HepG2 (cell line): ENCODE measurements at regions not wholly inside any gene's neighbourhood (a gene's known extent, or its start where the extent isn't known, plus 50 kb on each side); places are given as distances from the start of the nearest gene placed in this dataset.

Experiments
- GTF2F1 ChIP-seq: fragments of 150-350 bp; IDR thresholded peaks from 2 replicates; pipeline ENCODE4 v1.6.1; 2014; ENCODE audit warnings: low read length
- HOXA7 ChIP-seq: sonication (generic); formaldehyde crosslinking; IDR thresholded peaks from 2 replicates; pipeline ENCODE4 v1.8.1; 2022; ENCODE audit warnings: mild to moderate bottlenecking, missing genetic modification reagents, moderate library complexity
- MEIS1 ChIP-seq: sonication (generic); formaldehyde crosslinking; IDR thresholded peaks from 2 replicates; pipeline ENCODE4 v1.9.0; 2021; ENCODE audit warnings: mild to moderate bottlenecking, missing genetic modification reagents, moderate library complexity, borderline replicate concordance
- POLR2A ChIP-seq, 2 experiments: IDR thresholded peaks; 2 replicates each; pipeline ENCODE4 v1.6.1; 2011; ENCODE audit warnings: low read depth in 2 of 2, low read length in 2 of 2, mild to moderate bottlenecking in 1 of 2, moderate library complexity in 1 of 2; ENCODE audit not compliant: insufficient read depth in 1 of 2
- RFXANK ChIP-seq: IDR thresholded peaks from 2 replicates; pipeline ENCODE4 v1.6.1; 2016
- THAP8 ChIP-seq: sonication (generic); formaldehyde crosslinking; IDR thresholded peaks from 2 replicates; pipeline ENCODE4 v1.5.1; 2020; ENCODE audit warnings: missing genetic modification reagents, mild to moderate bottlenecking, borderline replicate concordance
- ZNF205 ChIP-seq: IDR thresholded peaks from 2 replicates; pipeline ENCODE4 v1.6.1; 2018; ENCODE audit warnings: missing biosample characterization, missing genetic modification reagents
- TF ChIP-seq, protein P1 (sequence below): sonication (generic); formaldehyde crosslinking; IDR thresholded peaks from 2 replicates; pipeline ENCODE4 v1.8.1; 2023; ENCODE audit warnings: mild to moderate bottlenecking, missing genetic modification reagents

- TF ChIP-seq THAP8 (CRISPR knock-in tag) (no peak), ZNF205 (CRISPR knock-in tag) (no peak), RFXANK (no peak), GTF2F1 (no peak), POLR2A (IDR thresholded peaks at IDR 0.05; ENCODE audit: insufficient read depth in 1 of 2, low read depth in 2 of 2, low read length in 2 of 2) (no peak), MEIS1 (CRISPR knock-in tag) (no peak), HOXA7 (CRISPR knock-in tag) (no peak)
- TF ChIP-seq, protein P1, sequence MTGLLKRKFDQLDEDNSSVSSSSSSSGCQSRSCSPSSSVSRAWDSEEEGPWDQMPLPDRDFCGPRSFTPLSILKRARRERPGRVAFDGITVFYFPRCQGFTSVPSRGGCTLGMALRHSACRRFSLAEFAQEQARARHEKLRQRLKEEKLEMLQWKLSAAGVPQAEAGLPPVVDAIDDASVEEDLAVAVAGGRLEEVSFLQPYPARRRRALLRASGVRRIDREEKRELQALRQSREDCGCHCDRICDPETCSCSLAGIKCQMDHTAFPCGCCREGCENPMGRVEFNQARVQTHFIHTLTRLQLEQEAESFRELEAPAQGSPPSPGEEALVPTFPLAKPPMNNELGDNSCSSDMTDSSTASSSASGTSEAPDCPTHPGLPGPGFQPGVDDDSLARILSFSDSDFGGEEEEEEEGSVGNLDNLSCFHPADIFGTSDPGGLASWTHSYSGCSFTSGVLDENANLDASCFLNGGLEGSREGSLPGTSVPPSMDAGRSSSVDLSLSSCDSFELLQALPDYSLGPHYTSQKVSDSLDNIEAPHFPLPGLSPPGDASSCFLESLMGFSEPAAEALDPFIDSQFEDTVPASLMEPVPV (CRISPR knock-in tag): no peak
Observed at GRCh38 chr2:2823061-2823753, 492.1 kb upstream of the MYT1L start.
